ENCODE measurements at regions not wholly inside any gene's neighbourhood (a gene's known extent, or its start where the extent isn't known, plus 50 kb on each side); places are given as distances from the start of the nearest gene placed in this dataset.
A peak's percentile ranks its signal among the peaks of the same experiment; 100 is the strongest.

DNA sequence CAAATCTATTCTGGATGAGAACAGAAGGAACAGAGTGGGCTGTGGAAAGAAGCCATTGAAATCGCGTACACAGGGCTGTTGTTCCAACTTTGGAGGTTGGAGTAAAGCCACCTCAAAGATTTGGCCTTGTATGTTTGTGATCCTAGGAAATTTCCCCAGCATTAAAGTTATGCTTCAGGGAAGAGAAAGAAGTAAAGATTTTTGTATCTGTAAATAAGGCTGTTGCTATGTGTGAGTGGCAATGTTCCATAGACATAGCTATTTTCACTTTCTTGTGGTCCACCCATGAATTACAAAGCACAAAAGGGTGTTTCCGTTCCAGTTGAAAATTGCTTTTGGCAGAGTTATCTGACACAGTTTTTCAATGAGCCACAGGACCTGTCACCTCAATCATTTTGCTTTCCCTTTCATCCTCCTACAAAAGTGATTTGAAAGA is 321.3 kb downstream of the TFAP2B start:
- H3K36me3 ChIP-seq (ENCODE audit: insufficient read depth, low read length): no peaks in the 10 kb centered on the region
- no peak overlapping the region for H3K27ac ChIP-seq (ENCODE audit: low read depth, low read length)
- H3K9me3 ChIP-seq (ENCODE audit: low read depth, low read length): no peaks in the 10 kb centered on the region
- no peak for TF ChIP-seq CTCF (IDR thresholded peaks at IDR 0.05; ENCODE audit: extremely low read depth, low read depth, low read length)
- no peak for DNase-seq (ENCODE audit: insufficient read length, low spot score, missing footprints)
- no peaks in the 10 kb centered on the region for H3K27me3 ChIP-seq (ENCODE audit: insufficient read depth, low read length)
- H3K4me2 ChIP-seq (ENCODE audit: insufficient read depth, low read length): no peak overlapping the region
- H4K20me1 ChIP-seq (ENCODE audit: insufficient read depth, low read length): no peaks in the 10 kb centered on the region
- H3K4me1 ChIP-seq (ENCODE audit: insufficient read depth, low read length): no peaks in the 10 kb centered on the region
- no peak overlapping the region for H3K4me3 ChIP-seq (ENCODE audit: insufficient read depth, low read length)
- no peak overlapping the region for H2AFZ ChIP-seq (ENCODE audit: low read length)
- no peaks in the 10 kb centered on the region for H3K79me2 ChIP-seq (ENCODE audit: insufficient read depth, low read length)

GRCh38 chr6:51141080-51141479 is 322.4 kb downstream of the TFAP2B start:
- no peak overlapping the region for H3K27ac ChIP-seq (ENCODE audit: low read depth, low read length)
- H3K79me2 ChIP-seq (ENCODE audit: insufficient read depth, low read length): no peaks in the 10 kb centered on the region
- H3K9me3 ChIP-seq (ENCODE audit: low read depth, low read length): no peaks in the 10 kb centered on the region
- H4K20me1 ChIP-seq (ENCODE audit: insufficient read depth, low read length): no peaks in the 10 kb centered on the region
- no peak overlapping the region for H2AFZ ChIP-seq (ENCODE audit: low read length)
- no peaks in the 10 kb centered on the region for H3K4me1 ChIP-seq (ENCODE audit: insufficient read depth, low read length)
- TF ChIP-seq CTCF (IDR thresholded peaks at IDR 0.05; ENCODE audit: extremely low read depth, low read depth, low read length): no peak
- no peak overlapping the region for H3K4me2 ChIP-seq (ENCODE audit: insufficient read depth, low read length)
- no peaks in the 10 kb centered on the region for H3K27me3 ChIP-seq (ENCODE audit: insufficient read depth, low read length)
- no peak overlapping the region for H3K4me3 ChIP-seq (ENCODE audit: insufficient read depth, low read length)
- H3K36me3 ChIP-seq (ENCODE audit: insufficient read depth, low read length): no peaks in the 10 kb centered on the region
- no peak for DNase-seq (ENCODE audit: insufficient read length, low spot score, missing footprints)

DNA sequence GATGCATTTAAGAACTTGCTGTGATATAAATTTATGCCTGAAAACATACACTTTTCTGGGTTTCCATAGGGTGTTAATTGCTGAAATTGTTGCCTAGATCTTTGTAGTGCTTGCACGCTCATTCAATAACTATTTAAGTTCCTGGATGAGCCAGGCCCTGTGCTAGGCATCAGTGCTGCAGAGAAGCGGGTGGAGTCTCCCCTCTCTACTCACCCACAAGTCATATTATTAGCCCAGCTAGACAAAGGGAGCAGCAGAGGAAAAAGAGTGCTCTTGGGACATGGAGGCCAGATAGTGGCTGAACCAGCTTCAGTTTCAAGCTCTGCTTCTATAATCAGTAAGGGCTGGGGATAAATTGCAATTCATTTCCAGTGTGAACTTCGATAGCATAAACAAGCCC is 329.1 kb downstream of the TFAP2B start:
- H3K36me3 ChIP-seq (ENCODE audit: insufficient read depth, low read length): no peaks in the 10 kb centered on the region
- peak; percentile 15 for DNase-seq (ENCODE audit: insufficient read length, low spot score, missing footprints)
- no peak overlapping the region for H3K27ac ChIP-seq (ENCODE audit: low read depth, low read length)
- H3K79me2 ChIP-seq (ENCODE audit: insufficient read depth, low read length): no peaks in the 10 kb centered on the region
- H3K4me1 ChIP-seq (ENCODE audit: insufficient read depth, low read length): no peaks in the 10 kb centered on the region
- H3K9me3 ChIP-seq (ENCODE audit: low read depth, low read length): no peaks in the 10 kb centered on the region
- no peak for TF ChIP-seq CTCF (IDR thresholded peaks at IDR 0.05; ENCODE audit: extremely low read depth, low read depth, low read length)
- no peaks in the 10 kb centered on the region for H3K27me3 ChIP-seq (ENCODE audit: insufficient read depth, low read length)
- no peak overlapping the region for H2AFZ ChIP-seq (ENCODE audit: low read length)
- no peak overlapping the region for H3K4me3 ChIP-seq (ENCODE audit: insufficient read depth, low read length)
- no peaks in the 10 kb centered on the region for H4K20me1 ChIP-seq (ENCODE audit: insufficient read depth, low read length)
- H3K4me2 ChIP-seq (ENCODE audit: insufficient read depth, low read length): no peak overlapping the region

DNA sequence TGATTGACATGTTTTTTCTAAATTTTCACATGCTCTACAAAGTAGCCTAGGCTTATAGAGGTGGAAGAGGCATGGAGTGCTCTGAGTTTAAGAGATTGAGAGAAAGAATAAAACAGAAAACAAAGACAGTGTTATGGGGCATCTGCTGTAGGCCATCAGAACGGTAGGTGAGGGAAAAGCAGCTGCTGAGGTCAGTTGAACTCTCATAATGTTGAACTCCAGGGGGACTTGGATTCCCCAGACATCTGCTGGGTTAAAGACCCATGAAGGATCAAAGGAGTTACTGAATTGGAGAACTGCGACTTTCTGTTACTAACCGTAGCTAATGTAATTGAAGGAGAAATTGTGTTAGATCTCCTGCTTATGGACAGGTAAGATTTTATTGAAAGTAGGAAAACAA is 333.9 kb downstream of the TFAP2B start:
- no peak overlapping the region for H3K27ac ChIP-seq (ENCODE audit: low read depth, low read length)
- H3K36me3 ChIP-seq (ENCODE audit: insufficient read depth, low read length): no peaks in the 10 kb centered on the region
- H3K27me3 ChIP-seq (ENCODE audit: insufficient read depth, low read length): no peaks in the 10 kb centered on the region
- H3K4me2 ChIP-seq (ENCODE audit: insufficient read depth, low read length): no peak overlapping the region
- no peaks in the 10 kb centered on the region for H3K4me1 ChIP-seq (ENCODE audit: insufficient read depth, low read length)
- no peak for TF ChIP-seq CTCF (IDR thresholded peaks at IDR 0.05; ENCODE audit: extremely low read depth, low read depth, low read length)
- H3K79me2 ChIP-seq (ENCODE audit: insufficient read depth, low read length): no peaks in the 10 kb centered on the region
- H3K9me3 ChIP-seq (ENCODE audit: low read depth, low read length): no peaks in the 10 kb centered on the region
- H3K4me3 ChIP-seq (ENCODE audit: insufficient read depth, low read length): no peak overlapping the region
- H4K20me1 ChIP-seq (ENCODE audit: insufficient read depth, low read length): no peaks in the 10 kb centered on the region
- DNase-seq (ENCODE audit: insufficient read length, low spot score, missing footprints): no peak
- no peak overlapping the region for H2AFZ ChIP-seq (ENCODE audit: low read length)

Measured in osteoblast (primary cell).